Mesothelial cell of epicardium (in vitro differentiated cells): ENCODE measurements at regions not wholly inside any gene's neighbourhood (a gene's known extent, or its start where the extent isn't known, plus 50 kb on each side); places are given as distances from the start of the nearest gene placed in this dataset.

Experiments used
- DNase-seq, 2 experiments: peaks; one replicate each; pipeline ENCODE4 v3.0.0; 2021; ENCODE audit warnings: low spot score in 2 of 2; ENCODE audit not compliant: unreplicated experiment in 2 of 2
- H3K27ac Mint-ChIP-seq: 2 replicates; pipeline ENCODE4 v1.8.0; 2021; ENCODE audit warnings: mixed read lengths
- H3K27me3 Mint-ChIP-seq: 2 replicates; pipeline ENCODE4 v1.8.0; 2021; ENCODE audit warnings: low read depth, mixed read lengths
- H3K36me3 Mint-ChIP-seq: 2 replicates; pipeline ENCODE4 v1.8.0; 2021; ENCODE audit warnings: mixed read lengths
- H3K4me1 Mint-ChIP-seq: 2 replicates; pipeline ENCODE4 v1.8.0; 2021; ENCODE audit warnings: mixed read lengths
- H3K4me3 Mint-ChIP-seq: 2 replicates; pipeline ENCODE4 v1.8.0; 2021; ENCODE audit warnings: mild to moderate bottlenecking, moderate library complexity, mixed read lengths
- H3K9me3 Mint-ChIP-seq: 2 replicates; pipeline ENCODE4 v1.8.0; 2021; ENCODE audit warnings: mixed read lengths
- TF ChIP-seq, protein P1 (sequence below): fragments of 200-600 bp; sonication (generic); IDR thresholded peaks from one replicate; pipeline ENCODE4 v1.5.0; 2021; ENCODE audit warnings: antibody characterized with exemption; ENCODE audit not compliant: unreplicated experiment

DNA sequence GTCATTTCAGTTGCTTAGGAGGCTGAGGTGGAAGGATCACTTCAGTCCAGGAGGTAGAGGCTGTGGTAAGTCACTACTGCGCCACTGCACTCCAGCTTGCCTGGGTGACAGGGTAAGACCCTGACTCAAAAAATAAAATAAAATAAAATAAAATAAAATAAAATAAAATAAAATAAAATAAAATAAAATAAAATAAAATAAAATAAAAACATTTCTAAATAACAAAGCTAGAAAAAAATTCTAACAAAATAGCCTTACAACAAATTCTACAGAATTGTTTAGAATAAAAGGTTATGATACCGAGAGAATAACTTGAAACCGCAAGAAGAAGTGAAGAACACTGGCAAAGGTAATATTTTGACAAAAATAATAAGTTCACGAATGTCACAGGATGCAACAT lies 794.3 kb downstream of the NR2F2 start:
- no peaks in the 10 kb centered on the region for H3K4me1 Mint-ChIP-seq
- H3K4me3 Mint-ChIP-seq: no peak overlapping the region
- H3K27ac Mint-ChIP-seq: no peak overlapping the region
- no peak for DNase-seq
- no peaks in the 10 kb centered on the region for H3K36me3 Mint-ChIP-seq
- H3K9me3 Mint-ChIP-seq: peaks cover 25% of the 10 kb centered on the region
- TF ChIP-seq, protein P1, sequence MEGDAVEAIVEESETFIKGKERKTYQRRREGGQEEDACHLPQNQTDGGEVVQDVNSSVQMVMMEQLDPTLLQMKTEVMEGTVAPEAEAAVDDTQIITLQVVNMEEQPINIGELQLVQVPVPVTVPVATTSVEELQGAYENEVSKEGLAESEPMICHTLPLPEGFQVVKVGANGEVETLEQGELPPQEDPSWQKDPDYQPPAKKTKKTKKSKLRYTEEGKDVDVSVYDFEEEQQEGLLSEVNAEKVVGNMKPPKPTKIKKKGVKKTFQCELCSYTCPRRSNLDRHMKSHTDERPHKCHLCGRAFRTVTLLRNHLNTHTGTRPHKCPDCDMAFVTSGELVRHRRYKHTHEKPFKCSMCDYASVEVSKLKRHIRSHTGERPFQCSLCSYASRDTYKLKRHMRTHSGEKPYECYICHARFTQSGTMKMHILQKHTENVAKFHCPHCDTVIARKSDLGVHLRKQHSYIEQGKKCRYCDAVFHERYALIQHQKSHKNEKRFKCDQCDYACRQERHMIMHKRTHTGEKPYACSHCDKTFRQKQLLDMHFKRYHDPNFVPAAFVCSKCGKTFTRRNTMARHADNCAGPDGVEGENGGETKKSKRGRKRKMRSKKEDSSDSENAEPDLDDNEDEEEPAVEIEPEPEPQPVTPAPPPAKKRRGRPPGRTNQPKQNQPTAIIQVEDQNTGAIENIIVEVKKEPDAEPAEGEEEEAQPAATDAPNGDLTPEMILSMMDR: no peak
- H3K27me3 Mint-ChIP-seq: no peaks in the 10 kb centered on the region

DNA sequence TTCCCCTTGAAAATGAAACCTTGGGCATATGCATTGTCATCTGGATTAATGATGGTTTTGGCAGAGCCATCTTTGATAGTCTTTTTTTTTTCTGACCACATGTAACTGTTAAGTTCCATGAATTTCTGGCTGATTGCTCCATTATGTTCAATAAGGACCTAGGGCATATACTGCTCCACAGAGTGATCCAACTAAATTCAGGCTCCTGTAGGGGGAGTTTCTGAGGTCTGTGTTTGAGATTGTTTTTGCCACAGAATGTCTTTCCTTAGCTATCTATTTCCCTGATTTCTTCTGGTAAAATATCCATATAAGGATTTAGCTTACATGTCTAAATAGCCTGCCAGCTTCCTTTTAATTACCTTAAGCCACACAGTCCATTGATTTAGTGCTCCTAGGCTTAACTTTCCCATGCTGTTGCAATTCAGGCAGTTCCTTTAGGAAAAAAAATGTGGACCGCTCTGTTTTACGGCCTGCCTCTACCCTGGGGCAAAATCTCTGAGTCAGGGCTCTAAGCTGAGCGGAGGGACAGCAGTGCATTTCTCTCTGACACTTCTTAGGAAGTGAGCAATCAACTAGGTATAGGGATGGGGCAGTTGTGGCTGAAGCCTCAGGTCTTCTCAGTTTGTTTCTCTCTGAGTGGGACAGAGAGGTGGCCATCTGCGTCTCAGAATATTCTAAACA lies 796.2 kb downstream of the NR2F2 start:
- peaks cover 12% of the 10 kb centered on the region for H3K9me3 Mint-ChIP-seq
- H3K4me3 Mint-ChIP-seq: no peak overlapping the region
- no peaks in the 10 kb centered on the region for H3K27me3 Mint-ChIP-seq
- no peak overlapping the region for H3K27ac Mint-ChIP-seq
- no peaks in the 10 kb centered on the region for H3K36me3 Mint-ChIP-seq
- no peaks in the 10 kb centered on the region for H3K4me1 Mint-ChIP-seq
- no peak for DNase-seq
- TF ChIP-seq, protein P1: no peak

DNA sequence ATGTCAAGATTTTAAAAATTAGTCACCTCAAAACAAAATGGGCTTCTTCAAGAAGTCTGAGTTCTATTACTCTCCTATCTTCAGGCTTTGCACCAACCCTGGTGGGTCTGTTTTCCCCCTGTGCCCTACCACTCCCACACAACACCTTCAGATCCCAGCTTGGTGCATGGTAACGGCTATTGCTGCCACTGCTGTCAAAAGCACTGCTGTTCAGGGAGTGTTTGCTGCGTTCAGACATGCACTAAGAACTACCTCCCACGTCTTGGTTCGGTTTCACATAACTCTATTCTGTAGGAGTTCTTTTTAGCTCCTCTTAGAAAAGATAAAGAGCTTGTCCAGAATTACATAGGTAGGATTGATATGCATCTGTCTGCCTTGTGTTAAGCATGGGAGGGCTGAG lies 799.2 kb downstream of the NR2F2 start:
- Mint-ChIP-seq H3K4me1 (no peaks in the 10 kb centered on the region), H3K9me3 (peaks cover 25% of the 10 kb centered on the region), H3K27ac (no peak overlapping the region), H3K36me3 (no peaks in the 10 kb centered on the region), H3K27me3 (no peaks in the 10 kb centered on the region), H3K4me3 (no peak overlapping the region)
- TF ChIP-seq, protein P1: no peak
- no peak for DNase-seq

DNA sequence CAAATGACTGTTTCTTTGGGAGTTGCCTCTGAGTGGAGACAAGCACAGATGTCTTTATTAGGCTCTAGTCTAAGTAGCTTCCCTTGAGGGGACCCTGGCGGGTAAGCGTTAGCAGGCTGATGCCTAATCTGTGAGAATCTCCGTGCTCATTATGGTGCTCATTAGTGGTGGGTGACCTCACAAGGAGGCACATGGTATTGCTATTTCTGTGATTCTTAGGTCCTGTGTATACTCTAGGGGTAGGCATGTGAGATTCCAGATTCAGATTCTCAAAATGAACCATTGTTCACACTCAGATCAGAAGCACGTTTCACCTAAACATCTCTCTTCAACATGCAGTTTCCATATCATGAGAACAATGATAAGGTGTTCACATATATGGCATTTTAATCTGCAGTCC lies 809.7 kb downstream of the NR2F2 start:
- H3K36me3 Mint-ChIP-seq: no peaks in the 10 kb centered on the region
- peaks cover 2% of the 10 kb centered on the region for H3K4me1 Mint-ChIP-seq
- DNase-seq: no peak
- no peak overlapping the region for H3K27ac Mint-ChIP-seq
- H3K27me3 Mint-ChIP-seq: peaks cover 2% of the 10 kb centered on the region
- H3K4me3 Mint-ChIP-seq: no peak overlapping the region
- TF ChIP-seq, protein P1: no peak
- peaks cover 20% of the 10 kb centered on the region for H3K9me3 Mint-ChIP-seq

DNA sequence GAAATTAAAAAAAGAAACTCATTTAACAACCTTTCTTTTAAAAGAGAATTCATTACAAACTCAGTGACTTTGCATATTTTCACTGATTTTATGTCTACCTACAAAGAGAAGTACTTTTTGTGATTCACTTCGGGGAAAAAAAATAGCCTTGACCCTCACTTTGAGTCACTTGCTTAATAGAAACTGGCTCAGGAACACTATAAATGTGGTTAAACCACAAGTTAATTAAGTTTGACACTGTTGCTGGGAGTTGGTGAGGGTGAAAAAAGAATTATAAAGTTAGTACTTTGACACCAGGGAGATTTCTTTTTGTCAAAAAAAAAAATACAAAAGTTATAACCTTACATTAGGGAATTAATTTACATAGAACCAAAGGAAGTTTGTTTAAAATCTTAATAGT lies 810.9 kb downstream of the NR2F2 start:
- peaks cover 2% of the 10 kb centered on the region for H3K4me1 Mint-ChIP-seq
- TF ChIP-seq, protein P1: no peak
- no peak overlapping the region for H3K27ac Mint-ChIP-seq
- peaks cover 19% of the 10 kb centered on the region for H3K9me3 Mint-ChIP-seq
- H3K4me3 Mint-ChIP-seq: no peak overlapping the region
- no peaks in the 10 kb centered on the region for H3K36me3 Mint-ChIP-seq
- DNase-seq: no peak
- peaks cover 2% of the 10 kb centered on the region for H3K27me3 Mint-ChIP-seq

DNA sequence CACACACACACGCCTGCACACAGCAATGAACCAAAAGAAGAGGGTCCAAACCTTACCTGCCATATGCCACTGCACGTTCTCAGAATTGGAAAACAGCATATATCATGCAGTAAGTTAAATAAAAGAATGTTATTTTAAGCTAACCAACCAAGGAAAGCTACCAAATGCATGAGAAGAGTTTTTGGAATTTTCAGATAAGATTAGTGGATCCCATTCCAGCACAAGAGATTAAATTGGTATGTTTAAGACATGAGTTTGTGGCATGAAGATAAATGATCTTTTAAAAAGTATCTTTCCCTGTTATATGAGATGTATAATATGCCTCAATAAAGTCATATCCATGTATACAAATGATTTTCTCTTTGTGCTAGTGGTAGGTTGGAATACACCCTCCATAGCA lies 811.4 kb downstream of the NR2F2 start:
- Mint-ChIP-seq H3K9me3 (peaks cover 14% of the 10 kb centered on the region), H3K36me3 (no peaks in the 10 kb centered on the region), H3K4me1 (peaks cover 2% of the 10 kb centered on the region), H3K27ac (no peak overlapping the region), H3K27me3 (peaks cover 2% of the 10 kb centered on the region), H3K4me3 (no peak overlapping the region)
- TF ChIP-seq, protein P1: no peak
- DNase-seq: no peak
